GM21723 (cell line): ENCODE measurements at regions not wholly inside any gene's neighbourhood (a gene's known extent, or its start where the extent isn't known, plus 50 kb on each side); places are given as distances from the start of the nearest gene placed in this dataset.
A peak's percentile ranks its signal among the peaks of the same experiment; 100 is the strongest.
"Not testable (repeated sequence)": the region's sequence is repeated elsewhere in the genome, so short reads cannot be mapped to it uniquely, and the experiment has no call there.

Experiments
- ATAC-seq: cut with Tn5 transposase; IDR thresholded peaks from one replicate; pipeline ENCODE4 v1.9.1; 2021; ENCODE audit warnings: mild to moderate bottlenecking, moderate library complexity; ENCODE audit not compliant: unreplicated experiment

- ATAC-seq, result no peak
Observed at GRCh38 chr5:162931501-162931900, 505.9 kb upstream of the CCNG1 start.

- no peak for ATAC-seq
Observed at GRCh38 chr5:162939991-162940390, 497.4 kb upstream of the CCNG1 start.

GRCh38 chr5:162948677-162949076, 488.7 kb upstream of the CCNG1 start:
- ATAC-seq, result no peak

- ATAC-seq, result no peak
Observed at GRCh38 chr5:162956570-162956969, 480.8 kb upstream of the CCNG1 start.

GRCh38 chr5:162964144-162964543, 473.3 kb upstream of the CCNG1 start:
- not testable (repeated sequence) for ATAC-seq

GRCh38 chr5:162990063-162990462, 447.3 kb upstream of the CCNG1 start:
- no peak for ATAC-seq

- no peak for ATAC-seq
Observed at GRCh38 chr5:162990856-162991497, 446.4 kb upstream of the CCNG1 start.

- ATAC-seq, result no peak
Observed at GRCh38 chr5:162995568-162995967, 441.8 kb upstream of the CCNG1 start.

GRCh38 chr5:162996053-162996452, 441.3 kb upstream of the CCNG1 start:
- ATAC-seq, result no peak

- no peak for ATAC-seq
Observed at GRCh38 chr5:163005949-163006348, 431.4 kb upstream of the CCNG1 start.

- ATAC-seq, result no peak
Observed at GRCh38 chr5:163022582-163023128, 414.7 kb upstream of the CCNG1 start.

GRCh38 chr5:163023846-163024245, 413.5 kb upstream of the CCNG1 start:
- no peak for ATAC-seq

GRCh38 chr5:163024936-163025335, 412.5 kb upstream of the CCNG1 start:
- no peak for ATAC-seq

- no peak for ATAC-seq
Observed at GRCh38 chr5:163033656-163034055, 403.7 kb upstream of the CCNG1 start.

GRCh38 chr5:163041254-163041653, 396.1 kb upstream of the CCNG1 start:
- ATAC-seq, result no peak

GRCh38 chr5:163079618-163080017, 357.8 kb upstream of the CCNG1 start:
- no peak for ATAC-seq

GRCh38 chr5:163089230-163089629, 348.2 kb upstream of the CCNG1 start:
- no peak for ATAC-seq

GRCh38 chr5:163089926-163090325, 347.5 kb upstream of the CCNG1 start:
- no peak for ATAC-seq

- peak; percentile 96 for ATAC-seq
Observed at GRCh38 chr5:163094492-163095180, 342.8 kb upstream of the CCNG1 start.

GRCh38 chr5:163104464-163104863, 332.9 kb upstream of the CCNG1 start:
- no peak for ATAC-seq

- no peak for ATAC-seq
Observed at GRCh38 chr5:163105456-163105855, 331.9 kb upstream of the CCNG1 start.

- ATAC-seq, result no peak
Observed at GRCh38 chr5:163106098-163106497, 331.3 kb upstream of the CCNG1 start.
